ENCODE measurements at regions not wholly inside any gene's neighbourhood (a gene's known extent, or its start where the extent isn't known, plus 50 kb on each side); places are given as distances from the start of the nearest gene placed in this dataset.

DNA sequence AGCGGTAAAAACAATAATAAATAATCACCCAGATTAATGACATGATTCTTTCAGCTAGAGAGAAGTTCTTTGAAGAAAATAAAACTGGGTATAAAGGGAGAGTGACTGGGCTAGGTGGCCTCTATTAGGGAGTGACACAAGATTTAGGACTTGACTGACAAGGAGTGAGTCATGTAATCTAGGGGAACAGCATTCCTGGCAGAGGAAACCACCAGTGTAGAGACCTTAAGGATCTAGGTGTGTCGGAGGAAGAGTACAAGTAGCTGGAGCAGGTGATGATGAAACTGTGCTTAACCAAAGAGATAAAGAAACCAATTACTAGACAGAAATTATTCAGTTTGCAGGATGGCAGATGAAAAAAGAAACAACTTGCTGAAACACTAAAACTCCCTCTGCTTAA is 248.0 kb downstream of the RFC3 start:
- H3K27ac Mint-ChIP-seq: no peak overlapping the region
- H3K56ac ChIP-seq (ENCODE audit: insufficient read length, low read depth, low read length): no peak overlapping the region

More for the DNA sequence above, 248.0 kb downstream of the RFC3 start:
- Histone ChIP-seq H2AK5ac (ENCODE audit: insufficient read length, low read length) (no peak overlapping the region), H2BK120ac (ENCODE audit: low read depth, low read length, poor library complexity, severe bottlenecking) (no peak overlapping the region), H3K23ac (ENCODE audit: insufficient read length, low read depth, low read length) (no peak overlapping the region), H3K4me2 (ENCODE audit: insufficient read depth, insufficient read length, low read length) (no peak overlapping the region), H4K91ac (ENCODE audit: insufficient read length, low read depth, low read length) (no peak overlapping the region), H3T11ph (ENCODE audit: low read length) (no peak overlapping the region), H3K4ac (ENCODE audit: low read depth, low read length) (no peak overlapping the region), H4K5ac (ENCODE audit: insufficient read length, low read depth, low read length) (no peak overlapping the region), H3K9me3 (ENCODE audit: control insufficient read depth, low read depth, low read length) (no peaks in the 10 kb centered on the region), H2BK12ac (ENCODE audit: insufficient read length, low read depth, low read length) (no peak overlapping the region), H3K18ac (ENCODE audit: insufficient read length, low read depth, low read length) (no peak overlapping the region), H3K14ac (ENCODE audit: insufficient read depth, low read length) (no peak overlapping the region), H3K27me3 (ENCODE audit: insufficient read depth, low read length) (no peaks in the 10 kb centered on the region), H2AFZ (ENCODE audit: low read length) (no peak overlapping the region), H2BK5ac (ENCODE audit: insufficient read length, low read length) (no peak overlapping the region), H3K9ac (ENCODE audit: extremely low read depth, insufficient read length, low read length) (no peak overlapping the region), H4K20me1 (ENCODE audit: control insufficient read depth, insufficient read depth, insufficient read length) (no peaks in the 10 kb centered on the region), H4K8ac (replicated peaks; ENCODE audit: insufficient read length, low read depth, low read length) (no peak overlapping the region), H3K23me2 (ENCODE audit: insufficient read length, low read depth, low read length, poor library complexity, severe bottlenecking) (no peaks in the 10 kb centered on the region), H3K79me1 (ENCODE audit: insufficient read depth, low read depth, low read length, poor library complexity, severe bottlenecking) (no peaks in the 10 kb centered on the region), H2BK20ac (ENCODE audit: low read depth, low read length, poor library complexity, severe bottlenecking) (no peak overlapping the region), H2BK15ac (ENCODE audit: low read depth, low read length) (no peak overlapping the region), H3K4me1 (ENCODE audit: insufficient read depth, low read length) (no peaks in the 10 kb centered on the region), H3K27ac (ENCODE audit: insufficient read length, low read depth, low read length) (no peak overlapping the region), H3K79me2 (ENCODE audit: insufficient read depth, low read length) (no peaks in the 10 kb centered on the region)
- Mint-ChIP-seq H3K9me3 (peaks cover 0 to 8% of the 10 kb centered on the region in 2 experiments; a peak in 4 of 5 replicates), H3K36me3 (ENCODE audit: insufficient read depth in 1 of 3, low read depth in 3 of 3) (peaks cover 0 to 9% (median 0%) of the 10 kb centered on the region in 3 experiments; a peak in 2 of 7 replicates), H3K4me1 (peaks cover 3 to 6% of the 10 kb centered on the region in 2 experiments), H3K4me3 (no peak overlapping the region), H3K27me3 (ENCODE audit: low read depth) (no peaks in the 10 kb centered on the region)
- no peak for TF ChIP-seq CTCF (conservative IDR thresholded peaks at IDR 0.05)
- DNase-seq: no peak
- WGBS (ENCODE audit: extremely low coverage, insufficient read length, low lambda C conversion rate): no CpG with 5 or more reads among the region's 2 CpGs

All from H9 (cell line).